ENCODE measurements at regions not wholly inside any gene's neighbourhood (a gene's known extent, or its start where the extent isn't known, plus 50 kb on each side); places are given as distances from the start of the nearest gene placed in this dataset.

DNA sequence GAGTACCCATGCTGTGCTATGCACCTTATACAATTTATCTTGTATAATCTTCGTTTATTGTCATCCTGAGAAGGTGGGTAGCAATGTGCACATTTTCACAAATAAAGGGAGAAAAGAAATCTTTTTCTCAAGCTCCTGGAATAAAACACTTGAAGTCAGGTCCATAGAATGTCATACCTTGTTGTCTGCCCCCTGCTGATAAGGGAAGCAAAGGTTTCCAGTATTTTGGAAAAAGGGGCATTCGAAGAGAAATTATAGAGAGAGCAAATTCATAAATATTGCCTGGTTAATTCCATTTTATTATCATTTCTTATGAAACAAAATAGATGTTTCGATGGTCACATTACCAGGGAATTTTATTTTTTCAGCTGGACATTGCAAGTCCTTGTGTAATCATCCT lies 277.8 kb downstream of the RAP2B start:
- H3K9me3 ChIP-seq (ENCODE audit: control insufficient read depth, insufficient read depth, low read depth, low read length) = no peaks in the 10 kb centered on the region
- no peak overlapping the region for H3K27ac ChIP-seq (ENCODE audit: extremely low read depth, low read depth, low read length)
- H3K4me1 ChIP-seq (ENCODE audit: control insufficient read depth, insufficient read depth, low read length) = no peaks in the 10 kb centered on the region
- H3K36me3 ChIP-seq (ENCODE audit: control insufficient read depth in 2 of 2, insufficient read depth in 1 of 2, low read length in 2 of 2) = no peaks in the 10 kb centered on the region
- POLR2A ChIA-PET = no interaction called here
- TF ChIP-seq ZNF2 (tag by site-specific recombination; IDR thresholded peaks at IDR 0.05) (no peak), ZNF202 (tag by site-specific recombination; IDR thresholded peaks at IDR 0.05; ENCODE audit: borderline replicate concordance) (no peak), ZXDB (tag by site-specific recombination; IDR thresholded peaks at IDR 0.05) (no peak), KLF9 (tag by site-specific recombination; IDR thresholded peaks at IDR 0.05; ENCODE audit: low read depth) (no peak)
- H3K4me3 ChIP-seq (ENCODE audit: low read depth, low read length) = no peak overlapping the region
- CTCF ChIA-PET = interaction anchor here (0.5 to 1.3 kb wide), 3 partner anchors 85 to 187 kb away, joined by 3 read pairs; no protein-coding TSS in a partner anchor

DNA sequence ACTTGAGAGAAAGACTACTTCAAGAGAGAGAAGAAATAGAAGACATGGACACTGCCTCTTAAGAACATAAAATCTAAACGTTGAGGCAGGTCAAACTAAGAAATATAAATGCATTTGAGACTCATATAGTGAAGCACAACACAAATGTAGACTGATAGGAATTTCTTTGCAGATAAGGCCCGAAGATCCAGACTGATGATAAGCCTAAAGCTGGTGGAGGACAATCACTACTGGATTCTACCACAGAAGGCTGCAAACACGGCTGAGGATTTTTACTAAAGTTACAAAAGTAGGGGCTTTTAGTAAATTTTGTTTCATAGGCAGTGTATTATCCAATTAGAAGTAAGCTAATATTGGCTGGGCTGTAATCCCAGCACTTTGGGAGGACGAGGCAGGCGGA lies 278.3 kb downstream of the RAP2B start:
- Histone ChIP-seq H3K9me3 (ENCODE audit: control insufficient read depth, insufficient read depth, low read depth, low read length) (no peaks in the 10 kb centered on the region), H3K27ac (ENCODE audit: extremely low read depth, low read depth, low read length) (no peak overlapping the region), H3K36me3 (ENCODE audit: control insufficient read depth in 2 of 2, insufficient read depth in 1 of 2, low read length in 2 of 2) (no peaks in the 10 kb centered on the region), H3K4me1 (ENCODE audit: control insufficient read depth, insufficient read depth, low read length) (no peaks in the 10 kb centered on the region), H3K4me3 (ENCODE audit: low read depth, low read length) (no peak overlapping the region)
- TF ChIP-seq ZNF548 (tag by site-specific recombination; IDR thresholded peaks at IDR 0.05) (no peak), ZNF302 (tag by site-specific recombination; IDR thresholded peaks at IDR 0.05; ENCODE audit: low read depth) (no peak), ZNF626 (tag by site-specific recombination; IDR thresholded peaks at IDR 0.05) (no peak), SALL2 (tag by site-specific recombination; IDR thresholded peaks at IDR 0.05; ENCODE audit: borderline replicate concordance) (no peak), ZNF404 (tag by site-specific recombination; IDR thresholded peaks at IDR 0.05) (no peak), ZNF660 (tag by site-specific recombination; IDR thresholded peaks at IDR 0.05) (no peak), TCF7L2 (IDR thresholded peaks at IDR 0.05; ENCODE audit: borderline replicate concordance, low read depth, low read length) (no peak), ZNF366 (tag by site-specific recombination; conservative IDR thresholded peaks at IDR 0.05) (no peak), SETDB1 (IDR thresholded peaks at IDR 0.05; ENCODE audit: insufficient read length, low read length) (no peak), ZNF510 (tag by site-specific recombination; IDR thresholded peaks at IDR 0.05; ENCODE audit: insufficient replicate concordance) (no peak)
- ChIA-PET POLR2A (no interaction called here), CTCF (interaction anchor here (0.5 kb wide), 1 partner anchor 187 kb away, joined by 3 read pairs; no protein-coding TSS in a partner anchor)

DNA sequence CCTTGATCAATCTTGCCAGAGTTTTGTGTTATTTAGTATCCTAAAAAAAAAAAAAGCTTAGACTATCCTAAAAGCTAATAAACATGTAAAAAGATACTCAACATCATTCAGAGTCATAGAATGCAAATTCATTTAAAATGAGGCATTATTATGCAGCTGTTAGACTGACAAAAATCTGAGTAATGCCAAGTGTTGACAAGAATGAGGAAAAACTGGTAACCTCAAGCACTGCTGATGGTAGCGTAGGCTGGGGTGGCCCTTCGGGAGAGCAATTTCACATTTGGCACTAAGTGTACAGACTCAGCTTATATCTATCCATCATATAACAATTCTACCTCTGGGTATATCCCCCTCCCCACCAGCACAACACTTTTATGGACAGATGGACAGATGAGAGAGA lies 280.4 kb downstream of the RAP2B start:
- no peaks in the 10 kb centered on the region for H3K4me1 ChIP-seq (ENCODE audit: control insufficient read depth, insufficient read depth, low read length)
- POLR2A ChIA-PET = no interaction called here
- CTCF ChIA-PET = interaction anchor here (0.6 kb wide), 1 partner anchor 401 kb away, joined by 3 read pairs; no protein-coding TSS in a partner anchor
- no peaks in the 10 kb centered on the region for H3K36me3 ChIP-seq (ENCODE audit: control insufficient read depth in 2 of 2, insufficient read depth in 1 of 2, low read length in 2 of 2)
- H3K27ac ChIP-seq (ENCODE audit: extremely low read depth, low read depth, low read length) = no peak overlapping the region
- H3K9me3 ChIP-seq (ENCODE audit: control insufficient read depth, insufficient read depth, low read depth, low read length) = no peaks in the 10 kb centered on the region
- TF ChIP-seq ZNF623 (tag by site-specific recombination; IDR thresholded peaks at IDR 0.05) (no peak), ZBTB1 (tag by site-specific recombination; IDR thresholded peaks at IDR 0.05) (no peak), ZNF121 (tag by site-specific recombination; IDR thresholded peaks at IDR 0.05) (no peak), ZNF214 (tag by site-specific recombination; IDR thresholded peaks at IDR 0.05; ENCODE audit: borderline replicate concordance) (no peak), ZNF843 (tag by site-specific recombination; IDR thresholded peaks at IDR 0.05) (no peak), BCL11A (tag by site-specific recombination; IDR thresholded peaks at IDR 0.05; ENCODE audit: low read depth) (no peak)
- TF ChIP-seq, protein P1, sequence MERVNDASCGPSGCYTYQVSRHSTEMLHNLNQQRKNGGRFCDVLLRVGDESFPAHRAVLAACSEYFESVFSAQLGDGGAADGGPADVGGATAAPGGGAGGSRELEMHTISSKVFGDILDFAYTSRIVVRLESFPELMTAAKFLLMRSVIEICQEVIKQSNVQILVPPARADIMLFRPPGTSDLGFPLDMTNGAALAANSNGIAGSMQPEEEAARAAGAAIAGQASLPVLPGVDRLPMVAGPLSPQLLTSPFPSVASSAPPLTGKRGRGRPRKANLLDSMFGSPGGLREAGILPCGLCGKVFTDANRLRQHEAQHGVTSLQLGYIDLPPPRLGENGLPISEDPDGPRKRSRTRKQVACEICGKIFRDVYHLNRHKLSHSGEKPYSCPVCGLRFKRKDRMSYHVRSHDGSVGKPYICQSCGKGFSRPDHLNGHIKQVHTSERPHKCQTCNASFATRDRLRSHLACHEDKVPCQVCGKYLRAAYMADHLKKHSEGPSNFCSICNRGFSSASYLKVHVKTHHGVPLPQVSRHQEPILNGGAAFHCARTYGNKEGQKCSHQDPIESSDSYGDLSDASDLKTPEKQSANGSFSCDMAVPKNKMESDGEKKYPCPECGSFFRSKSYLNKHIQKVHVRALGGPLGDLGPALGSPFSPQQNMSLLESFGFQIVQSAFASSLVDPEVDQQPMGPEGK (tag by site-specific recombination; IDR thresholded peaks at IDR 0.05) = no peak
- H3K4me3 ChIP-seq (ENCODE audit: low read depth, low read length) = no peak overlapping the region

Measured in HEK293 (cell line).